ENCODE measurements at regions not wholly inside any gene's neighbourhood (a gene's known extent, or its start where the extent isn't known, plus 50 kb on each side); places are given as distances from the start of the nearest gene placed in this dataset.

- Histone ChIP-seq H3K4me1 (no peaks in the 10 kb centered on the region), H3K27me3 (no peaks in the 10 kb centered on the region), H3K9me3 (no peaks in the 10 kb centered on the region), H3K4me3 (no peak overlapping the region), H3K36me3 (no peaks in the 10 kb centered on the region), H3K27ac (no peak overlapping the region)
- intact Hi-C loops (cut with DNase I; ENCODE audit: low total_unique reads), result no loop called here
- no peak for DNase-seq (ENCODE audit: low spot score in 2 of 2)
- no peak for TF ChIP-seq POLR2AphosphoS5 (IDR thresholded peaks at IDR 0.05)
- TF ChIP-seq CTCF (IDR thresholded peaks at IDR 0.05), result no peak
- no peak for TF ChIP-seq POLR2A (IDR thresholded peaks at IDR 0.05)
Measured at GRCh38 chr12:65664715-65665250, 159.5 kb upstream of the HMGA2 start.

DNA sequence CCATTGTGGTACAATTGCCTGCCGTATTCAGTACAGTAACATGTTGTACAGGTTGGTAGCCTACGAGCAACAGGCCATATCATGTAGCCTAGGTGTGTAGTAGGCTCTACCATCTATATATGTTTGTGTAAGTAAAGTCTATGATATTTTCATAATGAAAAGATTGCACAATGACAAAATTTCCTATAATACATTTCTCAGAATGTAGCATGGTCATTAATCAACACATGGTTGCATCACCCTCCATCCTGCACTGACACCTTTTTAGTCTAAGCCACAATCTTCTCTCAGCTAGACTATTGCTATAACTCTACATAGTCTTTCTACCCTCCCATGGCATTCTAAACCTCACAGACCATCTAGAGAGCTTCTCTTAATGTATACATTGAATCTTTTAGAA lies 158.5 kb upstream of the HMGA2 start:
- no peaks in the 10 kb centered on the region for H3K27me3 ChIP-seq
- H3K4me1 ChIP-seq, result no peaks in the 10 kb centered on the region
- intact Hi-C loops (cut with DNase I; ENCODE audit: low total_unique reads), result no loop called here
- DNase-seq (ENCODE audit: low spot score in 2 of 2), result no peak
- TF ChIP-seq POLR2AphosphoS5 (IDR thresholded peaks at IDR 0.05) (no peak), CTCF (IDR thresholded peaks at IDR 0.05) (no peak), POLR2A (IDR thresholded peaks at IDR 0.05) (no peak)
- H3K27ac ChIP-seq, result no peak overlapping the region
- H3K36me3 ChIP-seq, result no peaks in the 10 kb centered on the region
- H3K9me3 ChIP-seq, result no peaks in the 10 kb centered on the region
- no peak overlapping the region for H3K4me3 ChIP-seq

GRCh38 chr12:65666876-65667275 lies 157.4 kb upstream of the HMGA2 start:
- Histone ChIP-seq H3K36me3 (no peaks in the 10 kb centered on the region), H3K9me3 (no peaks in the 10 kb centered on the region), H3K27me3 (no peaks in the 10 kb centered on the region), H3K4me1 (no peaks in the 10 kb centered on the region), H3K27ac (no peak overlapping the region), H3K4me3 (no peak overlapping the region)
- no peak for DNase-seq (ENCODE audit: low spot score in 2 of 2)
- TF ChIP-seq POLR2AphosphoS5 (IDR thresholded peaks at IDR 0.05) (no peak), CTCF (IDR thresholded peaks at IDR 0.05) (no peak), POLR2A (IDR thresholded peaks at IDR 0.05) (no peak)
- intact Hi-C loops (cut with DNase I; ENCODE audit: low total_unique reads), result no loop called here

DNA sequence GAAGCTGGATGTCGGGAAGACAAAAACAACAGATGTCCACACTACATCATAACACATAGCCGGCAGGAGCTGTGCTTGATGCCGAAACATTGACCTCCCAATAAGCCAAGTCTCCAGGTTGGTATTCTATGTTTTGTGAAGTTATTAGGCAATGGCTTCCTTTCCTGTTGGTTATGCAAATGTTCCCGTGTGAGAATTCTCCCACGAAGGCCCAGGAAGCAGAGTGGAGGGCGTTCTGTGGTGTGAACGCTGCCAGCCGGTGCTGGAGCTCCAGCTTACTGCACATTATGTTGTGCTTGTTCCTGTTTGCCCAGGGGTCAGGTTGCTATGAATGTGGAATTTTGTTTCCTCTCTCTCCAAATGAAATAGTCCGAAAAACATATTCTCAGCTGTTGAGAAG lies 156.4 kb upstream of the HMGA2 start:
- Histone ChIP-seq H3K27me3 (no peaks in the 10 kb centered on the region), H3K4me3 (no peak overlapping the region), H3K4me1 (no peaks in the 10 kb centered on the region), H3K36me3 (no peaks in the 10 kb centered on the region), H3K27ac (no peak overlapping the region), H3K9me3 (no peaks in the 10 kb centered on the region)
- no peak for DNase-seq (ENCODE audit: low spot score in 2 of 2)
- intact Hi-C loops (cut with DNase I; ENCODE audit: low total_unique reads), result no loop called here
- TF ChIP-seq CTCF (IDR thresholded peaks at IDR 0.05) (no peak), POLR2A (IDR thresholded peaks at IDR 0.05) (no peak), POLR2AphosphoS5 (IDR thresholded peaks at IDR 0.05) (no peak)

GRCh38 chr12:65668981-65669695 lies 155.1 kb upstream of the HMGA2 start:
- no peaks in the 10 kb centered on the region for H3K27me3 ChIP-seq
- intact Hi-C loops (cut with DNase I; ENCODE audit: low total_unique reads), result no loop called here
- TF ChIP-seq POLR2AphosphoS5 (IDR thresholded peaks at IDR 0.05), result no peak
- TF ChIP-seq CTCF (IDR thresholded peaks at IDR 0.05), result no peak
- no peak for TF ChIP-seq POLR2A (IDR thresholded peaks at IDR 0.05)
- H3K4me3 ChIP-seq, result no peak overlapping the region
- no peaks in the 10 kb centered on the region for H3K4me1 ChIP-seq
- no peaks in the 10 kb centered on the region for H3K36me3 ChIP-seq
- H3K9me3 ChIP-seq, result no peaks in the 10 kb centered on the region
- H3K27ac ChIP-seq, result no peak overlapping the region
- no peak for DNase-seq (ENCODE audit: low spot score in 2 of 2)
